Ishikawa (cell line): ENCODE measurements at regions not wholly inside any gene's neighbourhood (a gene's known extent, or its start where the extent isn't known, plus 50 kb on each side); places are given as distances from the start of the nearest gene placed in this dataset.

Experiments used
- CREB1 ChIP-seq: IDR thresholded peaks from 2 replicates; pipeline ENCODE4 v1.6.1; 2012; ENCODE audit warnings: low read depth
- EGR1 ChIP-seq: IDR thresholded peaks from 2 replicates; pipeline ENCODE4 v1.6.1; 2012
- EP300 ChIP-seq: IDR thresholded peaks from 2 replicates; pipeline ENCODE4 v1.6.1; 2012; ENCODE audit warnings: borderline replicate concordance
- NFIC ChIP-seq: IDR thresholded peaks from 2 replicates; pipeline ENCODE4 v1.6.1; 2012
- RAD21 ChIP-seq: IDR thresholded peaks from 2 replicates; pipeline ENCODE4 v1.6.1; 2012; ENCODE audit warnings: low read depth
- REST ChIP-seq: IDR thresholded peaks from 2 replicates; pipeline ENCODE4 v1.6.1; 2012; ENCODE audit warnings: low read depth, mild to moderate bottlenecking
- TAF1 ChIP-seq: IDR thresholded peaks from 2 replicates; pipeline ENCODE4 v1.6.1; 2012; ENCODE audit warnings: low read depth, mild to moderate bottlenecking
- YY1 ChIP-seq: IDR thresholded peaks from 2 replicates; pipeline ENCODE4 v1.6.1; 2012; ENCODE audit warnings: low read depth

- no peak for TF ChIP-seq CREB1
- TF ChIP-seq TAF1, result no peak
- TF ChIP-seq EP300, result no peak
- TF ChIP-seq RAD21, result no peak
- no peak for TF ChIP-seq REST
- no peak for TF ChIP-seq YY1
- TF ChIP-seq EGR1, result no peak
- no peak for TF ChIP-seq NFIC
These were observed 599.3 kb upstream of the TLE4 start for GRCh38 chr9:78972303-78972999.
